ENCODE measurements at regions not wholly inside any gene's neighbourhood (a gene's known extent, or its start where the extent isn't known, plus 50 kb on each side); places are given as distances from the start of the nearest gene placed in this dataset.

GRCh38 chr13:29959603-29960002 lies 109.2 kb upstream of the UBL3 start:
- TF ChIP-seq CTCF (IDR thresholded peaks at IDR 0.05) (no peak), POLR2A (IDR thresholded peaks at IDR 0.05) (no peak), POLR2AphosphoS5 (IDR thresholded peaks at IDR 0.05; ENCODE audit: insufficient read depth in 1 of 2, low read depth in 1 of 2) (no peak)
